Cerebellar cortex (tissue), 1 donor: ENCODE measurements at regions not wholly inside any gene's neighbourhood (a gene's known extent, or its start where the extent isn't known, plus 50 kb on each side); places are given as distances from the start of the nearest gene placed in this dataset.
"Not testable (repeated sequence)": the region's sequence is repeated elsewhere in the genome, so short reads cannot be mapped to it uniquely, and the experiment has no call there.

Experiments
- DNase-seq: peaks from one replicate; pipeline ENCODE4 v3.0.0-alpha.2; 2015; ENCODE audit warnings: low spot score

DNA sequence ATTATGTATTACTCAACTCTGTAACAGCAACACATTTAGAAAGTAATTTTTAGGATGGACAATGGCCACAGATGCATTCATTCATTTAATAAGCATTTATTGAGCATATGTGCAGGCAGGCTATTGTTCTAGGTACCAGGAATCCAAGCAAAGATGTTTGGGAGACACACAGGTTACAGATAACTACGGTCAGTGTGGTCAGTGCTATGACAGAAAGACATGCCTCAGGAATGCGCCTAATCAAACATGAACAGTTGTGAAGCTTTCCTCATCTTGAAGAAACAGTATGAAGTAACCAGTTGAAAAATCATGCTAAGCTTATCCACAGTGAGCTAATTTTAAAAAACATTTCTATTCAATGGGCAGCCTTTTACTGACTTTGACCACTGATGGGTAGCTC lies 155.4 kb upstream of the CCDC54 start:
- DNase-seq: no peak

DNA sequence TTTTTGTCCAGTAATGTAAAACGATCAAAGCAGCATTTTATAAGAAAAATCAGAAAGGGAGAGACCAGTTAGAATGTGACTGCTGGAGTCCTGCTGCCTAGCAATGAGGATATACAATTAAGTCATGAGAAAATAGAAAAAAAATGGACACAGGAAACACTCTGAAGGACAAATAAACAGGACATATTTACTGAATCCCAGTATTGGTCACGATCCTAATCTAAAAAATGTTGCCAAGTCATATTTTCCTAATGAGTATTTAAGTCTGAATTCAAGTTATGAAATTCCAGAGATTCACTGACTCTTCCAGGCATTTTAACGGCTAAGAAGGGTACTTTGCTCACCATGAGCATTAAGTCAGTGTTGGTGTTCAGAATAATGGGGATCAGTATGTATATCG lies 154.3 kb upstream of the CCDC54 start:
- no peak for DNase-seq

DNA sequence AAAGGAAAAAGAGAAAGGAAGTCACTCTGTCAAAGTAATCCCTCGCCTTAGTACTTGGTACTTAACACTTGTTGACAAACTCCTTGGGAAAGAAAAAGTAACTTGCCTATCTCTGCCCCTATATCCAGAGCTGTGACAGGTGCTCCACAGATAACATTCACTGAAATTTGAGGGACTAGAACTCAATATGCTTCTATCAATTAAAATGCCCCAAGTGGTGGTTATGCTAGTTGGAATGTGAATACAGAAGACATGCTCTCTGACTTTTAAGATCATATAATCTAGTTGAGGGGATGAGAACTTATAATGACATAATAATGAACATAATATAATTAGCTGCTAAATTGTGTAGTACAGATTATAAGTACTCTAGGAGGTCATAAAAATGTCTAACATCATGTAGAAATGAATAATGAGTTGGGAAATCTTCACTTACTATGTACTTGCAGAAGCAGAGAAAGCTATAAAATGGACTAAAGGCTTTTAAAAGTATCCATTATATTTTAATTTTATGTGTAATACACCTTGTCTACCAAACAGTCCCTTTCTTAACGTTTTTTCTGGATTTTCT lies 153.1 kb upstream of the CCDC54 start:
- no peak for DNase-seq

DNA sequence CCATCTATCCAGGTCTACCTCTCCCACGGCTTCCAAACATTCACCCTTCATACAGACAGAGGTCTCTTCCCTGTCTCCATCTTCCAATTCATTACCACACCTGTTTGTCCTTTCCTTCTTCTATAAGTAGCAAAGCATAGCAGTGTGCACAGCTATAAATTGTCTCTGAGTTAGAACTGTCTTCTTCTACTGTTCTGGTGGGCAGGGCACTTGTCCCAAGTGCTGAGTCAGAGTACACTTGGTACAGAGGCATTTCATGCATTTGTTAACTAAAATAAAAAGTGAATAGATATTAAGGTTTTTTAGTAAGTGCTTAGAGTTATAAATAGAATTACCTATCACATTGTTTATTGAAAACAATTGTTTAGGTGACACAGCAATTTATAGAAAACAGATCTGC lies 150.1 kb upstream of the CCDC54 start:
- no peak for DNase-seq

DNA sequence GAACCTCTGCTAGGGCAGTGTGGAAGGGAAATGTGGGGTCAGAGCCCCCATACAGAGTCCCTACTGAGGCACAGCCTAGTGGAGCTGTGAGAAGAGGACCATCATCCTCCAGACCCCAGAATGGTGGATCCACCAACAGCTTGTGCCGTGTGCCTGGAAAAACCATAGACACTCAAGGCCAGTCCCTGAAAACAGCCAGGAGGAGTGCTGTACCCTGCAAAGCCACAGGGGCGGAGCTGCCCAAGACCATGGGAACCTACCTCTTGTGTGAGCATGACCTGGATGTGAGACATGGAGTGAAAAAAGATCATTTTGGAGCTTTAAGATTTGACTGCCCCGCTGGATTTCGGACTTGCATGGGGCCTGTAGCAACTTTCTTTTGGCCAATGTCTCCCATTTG lies 143.4 kb upstream of the CCDC54 start:
- DNase-seq: not testable (repeated sequence)

DNA sequence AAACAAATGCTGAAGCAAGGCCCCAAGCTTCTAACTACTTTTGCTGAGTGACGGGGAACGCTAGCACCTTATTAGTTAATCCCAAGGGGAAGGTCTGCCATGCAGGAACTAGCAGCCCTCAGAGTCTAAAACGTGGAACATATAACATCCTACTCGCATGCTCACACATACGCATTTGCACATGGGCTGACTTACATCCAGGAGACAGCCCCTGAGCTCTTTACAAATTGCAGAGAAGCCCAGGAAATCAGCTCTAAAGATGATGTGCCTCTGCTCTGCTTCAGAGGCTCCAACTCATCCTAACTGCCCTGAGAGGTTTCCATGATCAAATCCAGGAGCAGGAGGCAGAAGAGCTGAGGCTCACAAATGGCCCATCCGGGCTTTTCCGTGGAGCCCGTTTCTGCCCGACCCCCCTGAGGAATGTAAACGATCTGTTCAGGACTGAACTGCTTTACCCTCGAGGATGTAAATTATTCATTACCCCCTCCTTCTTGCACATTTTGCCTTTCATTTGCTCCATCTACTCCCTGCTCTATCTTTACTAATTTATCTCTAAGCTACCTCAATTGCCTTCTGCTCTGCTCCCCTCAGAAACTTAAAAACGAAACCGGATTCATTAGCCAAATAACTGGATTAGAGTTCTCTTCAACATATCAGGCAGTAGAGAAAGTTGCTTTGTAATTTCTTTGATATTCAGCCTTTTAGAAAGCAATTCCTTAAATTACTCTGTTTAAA lies 141.9 kb upstream of the CCDC54 start:
- DNase-seq: no peak

DNA sequence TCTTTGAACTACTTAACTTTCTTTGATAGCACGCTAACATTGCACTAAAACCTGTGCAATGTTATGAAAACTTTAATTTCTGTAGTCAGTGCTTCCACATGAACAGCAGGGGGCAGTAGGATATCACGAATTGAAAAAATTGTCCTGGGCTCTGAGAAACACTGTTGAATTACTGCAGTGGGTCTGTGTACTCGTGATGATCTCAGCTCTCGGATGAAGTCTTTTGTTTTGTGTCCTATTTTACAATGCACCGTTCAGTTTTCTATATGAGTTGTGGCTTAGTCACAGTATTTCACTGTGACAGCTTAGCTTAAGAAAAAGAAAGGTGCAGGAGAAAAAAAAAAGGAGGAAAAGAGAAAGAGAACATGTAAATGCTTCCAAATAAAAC lies 141.3 kb upstream of the CCDC54 start:
- DNase-seq: peak; percentile 94

DNA sequence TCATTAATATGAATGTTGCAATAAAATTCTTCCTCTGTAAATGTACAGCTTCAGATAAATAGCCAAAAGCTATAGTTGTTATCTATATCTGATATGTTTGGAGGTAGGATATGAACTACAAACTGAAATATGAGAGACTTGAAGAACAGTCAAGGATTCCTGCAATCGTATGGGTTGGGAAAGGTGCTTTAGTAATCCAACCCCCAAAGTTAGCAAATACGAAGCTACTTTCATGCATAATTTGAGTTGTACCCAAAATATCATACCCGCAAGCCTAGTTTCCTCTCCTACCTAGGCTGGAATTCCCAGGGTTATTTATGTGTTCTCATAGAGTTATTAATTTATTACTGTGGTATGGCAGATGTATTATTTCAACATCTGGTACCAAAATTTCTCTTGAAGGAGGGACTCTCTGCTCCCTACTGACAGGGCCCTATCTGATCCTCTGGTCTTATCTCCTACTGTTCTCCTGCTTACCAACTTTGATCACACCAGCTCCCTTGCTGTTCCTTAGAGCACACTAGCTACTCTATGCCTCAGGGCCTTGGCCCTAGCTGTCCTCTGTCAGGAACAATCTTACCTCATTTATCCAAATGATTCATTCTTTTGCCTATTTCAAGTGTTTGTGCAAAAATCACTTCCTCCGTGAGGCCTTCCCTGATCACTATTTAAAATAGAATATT lies 140.4 kb upstream of the CCDC54 start:
- peak; percentile 27 for DNase-seq

DNA sequence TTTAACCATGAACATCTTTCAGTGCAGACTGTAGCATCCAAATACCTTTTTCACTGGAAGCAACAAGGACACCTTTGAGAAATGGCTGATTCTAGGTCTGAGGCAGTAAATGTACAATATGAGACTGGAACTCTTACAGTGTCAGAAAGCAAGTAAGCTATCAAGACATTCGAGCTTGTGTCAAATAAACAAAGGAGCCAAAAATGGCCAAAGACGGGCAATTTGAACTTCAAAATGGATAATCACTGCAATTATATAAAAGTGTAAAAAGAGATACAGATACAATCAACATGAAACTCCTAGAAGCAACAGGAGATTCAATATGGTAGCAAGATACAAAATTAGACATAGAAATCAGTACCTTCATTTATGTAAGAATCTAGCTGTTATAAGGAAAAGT lies 138.5 kb upstream of the CCDC54 start:
- peak; percentile 52 for DNase-seq

DNA sequence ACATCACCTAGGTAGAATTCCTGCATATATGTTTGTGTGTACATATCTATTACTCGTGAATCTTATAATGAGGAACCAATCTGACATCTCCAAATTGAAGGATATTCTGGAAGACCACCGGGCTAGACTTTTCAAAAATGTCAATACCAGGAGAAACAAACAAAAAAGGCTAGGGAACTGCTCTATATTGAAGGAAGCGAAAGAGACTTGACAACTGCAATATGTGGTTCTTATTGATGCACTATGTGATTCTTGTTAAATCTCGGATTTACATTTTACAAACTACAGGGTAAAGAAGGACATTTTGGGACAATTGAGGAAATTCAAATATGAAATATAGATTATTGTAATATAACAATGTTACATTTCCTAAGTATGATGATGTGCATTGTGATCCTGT lies 137.5 kb upstream of the CCDC54 start:
- peak; percentile 31 for DNase-seq

DNA sequence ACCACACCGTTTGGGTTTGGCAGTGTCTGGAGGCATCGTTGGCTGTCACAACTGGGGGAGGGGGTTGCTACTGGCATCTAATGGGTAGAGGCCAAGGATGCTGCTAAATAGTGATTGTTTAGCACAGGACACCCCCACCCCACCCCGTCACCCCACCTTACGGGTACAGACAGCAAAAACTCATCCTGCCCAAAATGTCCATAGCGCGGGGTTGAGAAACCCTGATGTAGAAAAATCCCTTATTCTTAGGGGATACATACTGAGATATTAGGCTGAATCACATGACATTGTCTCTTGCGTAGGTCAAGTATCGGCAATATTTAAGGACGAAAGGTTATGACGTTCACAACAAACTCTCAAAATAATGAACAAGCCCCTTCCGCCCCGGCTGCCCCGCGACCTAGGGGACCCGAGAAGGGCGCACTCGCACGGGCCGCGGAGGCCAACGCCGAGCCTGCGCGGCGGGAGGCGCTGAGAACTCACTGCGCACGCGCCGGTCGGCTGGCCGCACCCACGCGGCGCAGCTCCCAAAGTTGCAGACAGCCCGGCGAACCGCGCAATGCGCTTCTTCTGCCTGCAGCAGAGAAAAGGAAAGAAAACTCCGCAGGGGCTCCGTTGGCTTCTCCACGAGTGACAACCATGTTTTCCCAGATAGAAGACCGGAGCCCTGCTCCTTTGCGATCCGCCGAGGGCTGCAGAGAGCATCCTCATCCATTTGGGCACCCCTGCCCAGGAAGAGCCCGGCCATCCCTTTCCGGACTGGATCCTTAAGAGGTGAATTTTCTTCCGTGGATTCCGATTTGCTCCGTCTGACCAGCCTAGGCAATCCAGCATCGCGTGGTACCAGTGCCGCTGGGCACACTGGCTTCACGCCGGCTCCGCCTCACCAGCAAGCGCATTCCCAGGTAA lies 136.8 kb upstream of the CCDC54 start:
- DNase-seq: peak; percentile 70

DNA sequence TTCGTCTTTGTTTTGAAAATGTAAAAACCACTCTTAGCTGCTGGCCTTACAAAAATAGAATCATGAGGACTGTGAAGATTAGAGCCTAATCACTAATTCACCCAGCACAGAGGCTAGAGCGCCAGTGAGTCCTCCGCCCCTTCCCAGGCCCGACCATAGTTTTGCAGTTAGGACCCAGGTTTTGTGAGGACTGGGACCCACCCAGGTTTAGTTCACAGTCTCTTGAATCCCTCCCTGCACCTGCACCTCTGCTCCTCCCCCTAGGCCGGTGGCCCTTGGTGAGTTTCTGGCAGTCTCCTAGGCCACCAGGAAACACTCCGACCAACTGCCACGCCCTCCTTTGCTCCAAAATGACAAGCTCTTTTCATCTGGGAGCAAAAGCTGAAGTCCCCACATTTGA lies 136.0 kb upstream of the CCDC54 start:
- peak; percentile 29 for DNase-seq

DNA sequence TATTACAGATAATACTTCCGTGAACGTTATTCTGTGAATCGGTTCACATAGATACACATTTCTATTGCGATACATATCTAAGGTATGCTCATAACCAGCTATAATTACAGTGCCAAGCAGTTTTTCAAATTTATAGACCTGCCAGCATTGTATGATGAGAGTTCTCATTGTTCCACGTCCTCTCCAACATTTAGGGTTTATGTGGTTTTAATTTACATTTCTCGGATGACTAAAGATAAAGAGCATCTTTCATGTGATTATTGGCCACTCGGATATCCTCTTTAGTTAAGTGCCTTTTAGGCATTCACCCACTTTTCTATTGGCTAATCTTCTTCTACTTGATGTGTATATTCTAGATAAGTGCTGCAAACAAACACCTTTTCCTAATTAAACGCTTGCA lies 134.7 kb upstream of the CCDC54 start:
- no peak for DNase-seq

DNA sequence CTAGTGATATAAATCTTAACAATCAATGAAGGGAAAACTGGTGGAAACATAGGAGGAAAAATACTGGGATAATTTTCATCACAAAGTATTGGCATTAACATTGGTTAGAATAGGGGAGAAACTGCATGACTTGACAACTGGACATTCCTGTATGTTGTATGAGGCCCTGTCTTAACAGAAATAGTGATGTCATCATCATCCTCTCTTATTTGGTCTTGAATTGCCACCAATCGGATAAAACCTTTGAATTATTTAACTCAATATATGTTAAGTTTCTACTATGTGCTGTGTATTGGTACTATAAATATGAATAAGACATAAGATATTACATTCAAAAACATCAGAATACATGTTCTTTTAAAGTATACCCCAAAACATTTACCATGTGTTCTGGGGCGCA lies 130.1 kb upstream of the CCDC54 start:
- no peak for DNase-seq

DNA sequence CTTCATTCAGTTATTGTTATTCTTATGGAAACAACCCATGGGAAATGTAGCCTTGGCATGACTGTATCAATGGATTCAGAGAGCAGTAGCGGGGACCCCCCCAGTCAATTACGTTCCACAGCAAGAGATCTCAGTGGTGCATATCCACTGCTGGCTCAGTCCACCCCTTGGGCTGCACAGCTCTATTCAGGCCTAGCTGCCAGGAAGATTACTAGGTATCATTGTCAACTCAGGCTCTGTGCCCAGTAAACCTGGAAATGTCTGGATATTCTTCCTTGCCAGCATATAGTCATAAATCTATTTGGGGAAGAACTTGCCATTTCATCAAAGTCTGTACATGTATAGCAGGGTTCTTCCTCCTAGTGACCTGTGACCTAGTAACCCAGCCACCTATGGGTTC lies 128.1 kb upstream of the CCDC54 start:
- DNase-seq: no peak

DNA sequence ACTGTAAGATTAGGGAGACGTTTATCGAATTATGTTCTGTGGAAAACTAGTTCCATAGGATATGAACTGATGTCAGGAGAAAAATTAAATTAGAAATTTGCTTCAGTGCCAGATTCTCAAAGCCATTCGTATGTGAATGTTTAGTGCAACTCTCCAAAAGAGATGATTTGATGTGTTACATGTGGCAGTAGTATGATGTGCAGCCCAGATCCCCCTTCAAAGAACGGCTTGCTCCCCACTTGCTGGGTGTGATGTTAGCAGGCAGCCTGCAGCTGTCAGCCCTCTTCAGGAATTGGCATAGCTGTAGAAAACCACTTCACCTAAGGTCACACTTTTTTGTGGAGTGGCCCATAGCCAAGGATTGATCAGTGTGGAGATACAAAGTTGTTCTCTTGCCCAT lies 127.0 kb upstream of the CCDC54 start:
- no peak for DNase-seq

DNA sequence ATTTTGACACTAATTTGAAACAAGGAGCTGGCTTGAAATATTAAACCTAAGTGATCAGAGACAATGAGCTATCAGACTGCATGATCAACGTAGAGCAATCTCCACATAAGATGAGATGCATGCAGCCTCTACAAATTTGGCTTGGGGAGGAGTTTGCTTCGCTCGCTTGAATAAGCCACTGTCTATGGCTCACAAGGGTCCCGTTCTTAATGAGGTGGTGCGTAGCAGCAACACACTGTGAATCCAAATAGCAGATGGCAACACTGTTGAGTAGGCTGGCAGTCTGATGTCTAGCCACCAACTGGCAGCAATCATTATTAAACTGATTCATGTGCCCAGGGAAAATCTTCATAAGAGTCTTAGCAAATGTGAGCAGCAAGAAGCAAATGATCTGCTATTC lies 125.4 kb upstream of the CCDC54 start:
- peak; percentile 14 for DNase-seq

DNA sequence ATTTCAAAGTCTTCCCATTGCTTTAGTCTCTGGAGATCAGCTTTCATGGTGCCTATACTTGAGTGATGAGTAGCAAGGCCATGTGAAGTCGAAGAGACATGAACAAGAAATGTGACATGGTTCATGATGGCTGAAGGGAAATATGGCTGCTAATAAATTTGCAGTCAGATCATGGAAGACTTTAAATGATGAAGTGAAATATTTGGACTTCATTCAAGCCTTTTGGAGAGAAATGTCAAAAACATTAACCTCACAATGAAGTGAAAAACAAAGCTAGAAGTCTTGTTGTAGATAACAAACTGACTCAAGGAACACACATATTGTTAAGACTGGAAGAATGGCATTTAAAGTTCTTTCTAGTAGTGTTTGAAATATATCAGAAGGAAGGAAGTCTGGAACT lies 120.3 kb upstream of the CCDC54 start:
- DNase-seq: no peak

DNA sequence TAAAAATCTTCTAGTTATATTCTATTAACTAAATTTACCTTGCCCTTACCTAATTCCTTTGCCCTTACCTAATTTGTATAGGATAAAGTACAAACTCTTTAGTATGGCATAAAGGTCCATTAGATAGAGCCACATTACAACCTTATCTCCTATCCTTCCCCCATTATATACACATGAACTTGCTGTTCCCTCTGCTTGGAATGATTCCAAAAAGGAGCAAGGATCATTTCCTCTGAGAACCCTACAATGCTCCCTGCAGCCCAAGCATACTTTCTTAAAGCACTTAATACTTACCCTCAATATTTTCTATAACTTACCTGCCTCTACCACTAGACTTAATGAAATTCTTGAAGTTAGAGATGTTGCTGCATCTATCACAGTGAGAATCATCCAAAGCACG lies 118.9 kb upstream of the CCDC54 start:
- no peak for DNase-seq

DNA sequence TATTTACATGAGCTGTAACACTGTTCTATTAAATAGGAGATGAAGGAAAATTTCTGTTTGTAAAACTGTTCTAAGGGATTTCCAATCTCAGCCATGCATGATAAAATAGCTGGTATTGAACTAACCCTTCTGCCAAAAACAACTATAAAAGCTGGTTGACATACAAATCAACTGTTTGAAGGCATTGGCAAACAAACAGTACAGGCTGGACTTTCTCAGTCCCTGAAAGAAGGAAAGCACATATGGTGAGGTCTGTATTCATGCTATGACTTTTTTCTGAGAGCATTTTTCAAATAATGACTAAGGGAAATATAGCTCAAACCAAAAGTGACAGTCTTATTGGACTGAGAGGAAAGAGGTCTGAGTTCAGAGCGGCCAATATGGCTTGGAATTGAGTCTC lies 117.0 kb upstream of the CCDC54 start:
- no peak for DNase-seq

DNA sequence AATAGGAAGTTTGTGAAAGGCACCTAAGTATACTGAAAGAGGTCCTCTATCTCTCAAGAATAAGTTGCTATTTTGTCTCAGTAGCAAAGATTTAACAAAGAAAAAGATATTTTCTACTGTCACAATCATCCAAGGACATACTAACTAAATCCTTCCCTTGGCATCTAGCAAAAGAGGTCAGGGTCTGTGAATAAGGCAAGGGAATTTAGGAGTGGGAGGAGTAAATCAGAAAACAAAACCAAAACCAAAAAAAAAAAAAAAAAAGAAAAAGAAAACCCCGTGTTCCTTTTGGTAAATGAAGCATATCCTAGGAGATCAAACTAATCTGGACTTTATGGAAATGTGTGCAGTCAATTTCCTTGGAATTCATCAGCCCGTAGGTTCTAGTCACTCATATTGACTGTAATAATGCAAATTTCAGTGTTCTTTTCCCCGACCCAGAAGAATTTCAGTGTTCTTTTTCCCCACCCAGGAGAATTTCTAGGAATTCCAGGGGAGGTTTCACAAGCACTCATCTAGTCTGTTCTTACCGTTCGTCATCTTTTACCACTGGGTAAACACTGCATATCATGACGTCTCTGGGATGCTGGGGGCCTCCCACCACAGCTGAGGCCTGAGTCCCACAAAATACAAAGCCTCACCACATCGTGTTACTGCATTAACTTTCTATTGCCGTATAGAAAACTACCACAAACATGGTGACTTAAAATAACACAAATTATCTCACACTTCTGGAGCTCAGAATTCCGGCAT lies 113.8 kb upstream of the CCDC54 start:
- DNase-seq: no peak

DNA sequence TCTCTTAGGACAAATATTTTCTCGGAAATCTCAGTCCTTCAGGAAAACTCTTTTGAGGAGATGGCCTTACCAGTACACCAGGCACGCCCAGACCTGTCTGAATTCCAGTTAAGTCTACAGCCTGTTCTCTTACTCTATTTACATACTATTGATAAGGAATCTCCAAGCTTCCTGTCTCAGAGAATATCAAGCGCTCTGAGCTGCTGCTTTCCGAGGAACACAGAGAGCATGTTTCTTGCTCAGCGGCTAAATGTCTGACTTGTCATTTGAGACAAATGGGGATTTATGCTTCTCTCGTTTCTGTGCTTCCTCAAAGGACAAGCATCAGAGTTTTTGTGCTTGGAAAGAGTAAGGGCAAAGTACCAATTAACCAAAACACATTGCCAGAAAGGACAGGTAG lies 112.4 kb upstream of the CCDC54 start:
- no peak for DNase-seq
